IPS-18c (cell line): ENCODE measurements at regions not wholly inside any gene's neighbourhood (a gene's known extent, or its start where the extent isn't known, plus 50 kb on each side); places are given as distances from the start of the nearest gene placed in this dataset.

ENCODE experiments used
- H3K4me3 ChIP-seq: 2 replicates; pipeline ENCODE4 v1.7.0; 2013; ENCODE audit warnings: low read depth, mild to moderate bottlenecking, low read length, moderate library complexity; ENCODE audit not compliant: insufficient read depth
- H3K9me3 ChIP-seq: one replicate; pipeline ENCODE4 v1.6.1; 2013; ENCODE audit warnings: mild to moderate bottlenecking, low read length, moderate library complexity; ENCODE audit not compliant: control insufficient read depth, insufficient read depth

- Histone ChIP-seq H3K9me3 (peaks cover 4% of the 10 kb centered on the region), H3K4me3 (no peak overlapping the region)
These were observed 244.0 kb upstream of the HS6ST1 start for GRCh38 chr2:128562471-128563347.

- peaks cover 4% of the 10 kb centered on the region for H3K9me3 ChIP-seq
- no peak overlapping the region for H3K4me3 ChIP-seq
These were observed 244.7 kb upstream of the HS6ST1 start for GRCh38 chr2:128563348-128563687.

DNA sequence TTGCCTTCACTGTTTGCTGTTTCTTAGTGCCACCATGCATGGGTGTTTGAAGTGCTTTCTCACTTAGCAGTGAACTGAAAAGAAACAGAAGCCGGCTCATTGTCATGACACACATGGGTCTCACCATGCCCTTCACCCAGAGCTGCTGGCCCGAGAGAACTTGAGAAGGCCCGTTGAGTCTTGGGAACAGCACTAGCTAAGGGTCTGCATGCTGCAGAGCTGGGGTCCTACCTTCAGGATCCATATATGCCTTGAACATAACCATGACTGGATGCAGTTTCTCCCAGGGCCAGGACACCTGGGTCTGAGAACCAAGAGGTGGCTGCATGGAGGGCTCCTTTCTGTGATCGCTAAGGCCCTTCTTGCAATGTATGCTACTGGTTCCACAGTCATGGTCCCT, 245.5 kb upstream of the HS6ST1 start:
- H3K9me3 ChIP-seq, result peaks cover 2% of the 10 kb centered on the region
- no peak overlapping the region for H3K4me3 ChIP-seq

GRCh38 chr2:128564551-128564950, 245.9 kb upstream of the HS6ST1 start:
- no peak overlapping the region for H3K4me3 ChIP-seq
- peaks cover 2% of the 10 kb centered on the region for H3K9me3 ChIP-seq

- Histone ChIP-seq H3K4me3 (no peak overlapping the region), H3K9me3 (peaks cover 2% of the 10 kb centered on the region)
These were observed 246.8 kb upstream of the HS6ST1 start for GRCh38 chr2:128565441-128565840.

- Histone ChIP-seq H3K9me3 (peaks cover 2% of the 10 kb centered on the region), H3K4me3 (no peak overlapping the region)
These were observed 248.0 kb upstream of the HS6ST1 start for GRCh38 chr2:128566671-128567070.

DNA sequence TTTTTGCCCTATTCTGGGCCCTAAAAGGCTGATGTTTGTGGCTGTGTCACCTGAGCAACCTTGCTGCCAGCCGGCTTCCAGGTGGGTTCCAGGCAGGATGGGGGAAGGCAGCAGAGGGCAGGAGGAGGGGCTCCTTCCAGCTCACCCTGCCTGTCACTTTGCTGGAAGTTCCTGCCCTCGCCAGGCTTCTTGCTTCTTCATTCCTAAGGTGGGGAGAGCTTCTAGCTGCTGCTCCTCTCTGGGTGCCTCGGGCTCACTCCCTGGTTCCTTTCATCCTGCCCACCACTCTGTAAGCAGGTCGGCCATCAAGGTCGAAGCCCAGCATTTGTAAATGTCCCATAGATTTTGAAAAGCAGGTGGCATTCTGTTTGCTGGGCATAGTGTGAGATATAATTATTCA, 249.4 kb upstream of the HS6ST1 start:
- Histone ChIP-seq H3K9me3 (peaks cover 2% of the 10 kb centered on the region), H3K4me3 (no peak overlapping the region)

GRCh38 chr2:128573116-128573515, 254.4 kb upstream of the HS6ST1 start:
- Histone ChIP-seq H3K9me3 (no peaks in the 10 kb centered on the region), H3K4me3 (no peak overlapping the region)

- Histone ChIP-seq H3K4me3 (no peak overlapping the region), H3K9me3 (no peaks in the 10 kb centered on the region)
These were observed 254.9 kb upstream of the HS6ST1 start for GRCh38 chr2:128573531-128573930.

DNA sequence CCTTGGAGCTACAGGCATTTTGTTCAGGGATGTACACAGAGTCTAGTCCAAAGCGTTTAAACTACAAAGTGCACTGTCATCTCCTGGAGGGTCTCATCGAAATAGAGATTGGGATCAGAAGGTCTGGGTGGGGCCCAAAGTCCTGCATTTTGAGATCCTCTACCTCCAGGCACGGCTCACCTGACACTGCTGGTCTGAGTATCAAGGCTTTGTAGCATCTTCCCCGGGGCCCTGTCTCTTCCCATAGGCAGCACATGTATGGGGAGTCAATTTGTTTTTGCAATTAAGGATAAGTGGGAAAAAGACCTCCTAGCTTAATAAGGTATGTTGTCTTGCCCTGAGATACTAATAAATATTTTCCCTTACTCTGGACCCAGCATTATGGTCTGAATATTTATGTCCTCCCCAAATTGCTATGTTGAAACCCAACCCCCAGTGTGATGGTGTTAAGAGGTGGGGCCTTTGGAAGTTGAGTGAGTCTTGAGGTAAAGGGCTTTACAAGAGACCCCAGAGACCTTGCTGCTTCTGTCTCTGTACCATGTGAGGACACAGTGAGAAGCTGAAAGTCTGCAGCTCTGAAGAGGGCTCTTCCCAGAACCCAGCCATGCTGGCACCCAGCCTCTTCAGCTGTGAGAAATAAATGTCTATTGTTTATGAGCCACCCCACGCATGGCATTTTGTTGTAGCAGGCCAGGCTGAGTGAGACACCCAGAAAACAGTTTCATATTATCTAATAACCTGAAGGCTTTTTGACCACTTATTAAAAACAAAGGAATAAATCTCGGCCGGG, 258.7 kb upstream of the HS6ST1 start:
- Histone ChIP-seq H3K9me3 (no peaks in the 10 kb centered on the region), H3K4me3 (no peak overlapping the region)

DNA sequence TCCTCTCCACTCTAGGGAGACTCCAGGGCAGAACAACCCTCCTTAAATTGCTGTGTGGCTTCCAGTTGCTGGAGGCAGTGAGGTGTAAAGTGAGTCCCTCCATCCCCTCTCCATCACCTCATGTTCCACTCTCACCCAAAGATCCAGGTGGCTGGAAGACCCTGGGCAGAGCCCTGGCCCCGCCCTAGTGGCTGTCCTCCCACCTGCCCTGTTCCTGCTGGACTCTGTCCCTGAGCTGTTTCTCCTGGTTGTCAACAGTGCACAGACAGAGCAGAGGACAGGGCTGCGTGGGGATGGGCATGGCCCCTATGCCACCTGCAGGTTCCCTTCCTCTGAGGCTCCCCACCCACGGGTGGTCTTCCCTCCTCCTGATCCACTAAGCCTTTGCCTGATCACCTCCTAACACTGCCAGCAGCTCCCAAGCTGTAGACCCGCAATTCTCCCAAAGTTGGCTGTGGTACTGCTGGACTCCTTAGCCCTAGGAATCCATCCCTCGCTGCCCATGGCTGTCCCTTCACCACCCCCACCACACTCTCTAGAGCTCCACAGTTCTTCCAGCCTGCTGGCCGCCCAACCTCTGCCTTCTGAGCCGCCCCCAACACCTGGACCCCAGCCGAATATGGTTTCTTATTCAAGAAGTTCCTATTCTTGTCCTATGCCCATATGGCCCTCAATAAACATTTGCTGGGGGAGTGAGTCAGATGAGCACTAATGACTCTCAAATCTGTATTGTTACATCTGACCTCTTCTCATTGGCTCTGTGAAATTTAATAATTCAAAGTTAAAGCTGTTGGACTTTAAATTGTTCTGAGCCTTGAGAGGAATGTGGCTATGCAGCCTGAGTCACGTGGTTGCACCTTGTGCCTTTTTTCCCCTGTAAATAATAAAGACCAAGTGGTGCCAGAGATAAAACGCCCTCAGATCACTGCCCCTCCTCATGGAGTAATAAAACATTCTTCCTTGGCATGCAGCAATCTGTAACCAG, 260.0 kb upstream of the HS6ST1 start:
- no peak overlapping the region for H3K4me3 ChIP-seq
- no peaks in the 10 kb centered on the region for H3K9me3 ChIP-seq

- H3K9me3 ChIP-seq, result no peaks in the 10 kb centered on the region
- H3K4me3 ChIP-seq, result no peak overlapping the region
These were observed 261.2 kb upstream of the HS6ST1 start for GRCh38 chr2:128579825-128580224.

GRCh38 chr2:128580988-128581848, 262.6 kb upstream of the HS6ST1 start:
- no peaks in the 10 kb centered on the region for H3K9me3 ChIP-seq
- no peak overlapping the region for H3K4me3 ChIP-seq

GRCh38 chr2:128581849-128582244, 263.2 kb upstream of the HS6ST1 start:
- H3K9me3 ChIP-seq, result no peaks in the 10 kb centered on the region
- H3K4me3 ChIP-seq, result no peak overlapping the region

DNA sequence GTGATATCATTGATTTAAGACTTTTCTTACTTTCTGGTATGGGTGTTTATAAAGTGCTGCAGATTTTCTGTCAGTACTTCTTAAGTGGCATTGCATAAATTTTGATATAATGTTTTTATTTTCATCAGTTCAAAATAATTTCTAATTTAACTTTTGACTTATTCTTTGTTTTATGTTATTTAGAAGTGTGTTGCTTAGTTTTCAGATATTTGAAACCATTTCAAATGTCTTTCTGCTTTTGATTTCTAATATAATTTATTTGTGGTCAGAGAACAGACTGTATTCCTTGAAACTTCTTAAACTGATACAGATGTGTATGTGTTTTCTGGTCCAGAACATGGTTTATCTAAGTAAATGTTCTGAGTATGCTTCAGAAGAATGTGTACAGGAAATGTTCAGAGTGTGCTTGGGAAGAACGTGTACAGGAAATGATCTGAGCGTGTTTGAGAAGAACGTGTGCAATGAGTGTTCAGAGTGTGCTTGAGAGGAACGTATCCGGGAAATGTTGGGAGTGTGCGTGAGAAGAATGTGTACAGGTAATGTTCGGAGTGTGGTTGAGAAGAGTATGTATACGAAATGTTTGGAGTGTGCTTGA, 265.7 kb upstream of the HS6ST1 start:
- Histone ChIP-seq H3K9me3 (no peaks in the 10 kb centered on the region), H3K4me3 (no peak overlapping the region)

GRCh38 chr2:128585706-128586105, 267.0 kb upstream of the HS6ST1 start:
- H3K9me3 ChIP-seq, result no peaks in the 10 kb centered on the region
- H3K4me3 ChIP-seq, result no peak overlapping the region
